ENCODE measurements at regions not wholly inside any gene's neighbourhood (a gene's known extent, or its start where the extent isn't known, plus 50 kb on each side); places are given as distances from the start of the nearest gene placed in this dataset.

DNA sequence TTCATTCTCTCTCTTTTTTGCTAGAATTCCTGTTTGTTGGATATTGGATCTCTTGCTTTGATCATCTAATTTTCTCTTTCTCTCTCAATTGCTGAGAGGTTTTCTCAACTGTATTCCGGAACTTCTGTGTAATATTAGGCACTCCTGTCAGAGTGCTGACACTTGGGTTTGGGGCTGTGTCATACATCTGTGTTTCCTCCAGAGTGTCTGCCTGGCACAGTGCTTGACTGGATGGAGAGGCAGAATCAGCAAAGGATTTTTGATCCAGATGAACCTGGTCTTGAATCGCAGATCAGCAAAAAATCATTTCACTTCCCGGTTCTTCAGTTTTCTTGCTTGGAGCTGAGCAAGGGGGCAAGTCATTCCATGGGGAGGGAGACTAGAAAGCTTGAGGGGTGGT lies 87.7 kb upstream of the CXCR4 start:
- H3K9ac ChIP-seq (ENCODE audit: control insufficient read depth, extremely low read depth, insufficient read depth, low read length), result no peak overlapping the region
- no peak overlapping the region for H2AFZ ChIP-seq (ENCODE audit: control insufficient read depth, low read length)
- FAIRE-seq (no peak), DNase-seq (ENCODE audit: low read depth, low spot score) (no peak)
- H3K27me3 ChIP-seq (ENCODE audit: control insufficient read depth, extremely low read depth, insufficient read depth, low read length), result no peaks in the 10 kb centered on the region
- no peaks in the 10 kb centered on the region for H3K4me1 ChIP-seq (ENCODE audit: control insufficient read depth, extremely low read depth, insufficient read depth, low read length)
- H3K36me3 ChIP-seq (ENCODE audit: control insufficient read depth in 2 of 2, extremely low read depth in 1 of 2, insufficient read depth in 2 of 2, low read length in 2 of 2), result no peaks in the 10 kb centered on the region
- H3K4me2 ChIP-seq (ENCODE audit: control insufficient read depth, extremely low read depth, insufficient read depth, low read depth, low read length), result no peak overlapping the region
- H4K20me1 ChIP-seq (ENCODE audit: control insufficient read depth, extremely low read depth, insufficient read depth, low read length), result no peaks in the 10 kb centered on the region
- no peaks in the 10 kb centered on the region for H3K9me3 ChIP-seq (ENCODE audit: control insufficient read depth, low read depth, low read length)
- dilution Hi-C loops (cut with MboI; ENCODE audit: extremely low pct_ligation_motif_present, low sequenced_read_pairs), result no loop called here
- H3K27ac ChIP-seq (ENCODE audit: control insufficient read depth, insufficient read depth, low read length), result no peak overlapping the region
- no peak for TF ChIP-seq EZH2 (IDR thresholded peaks at IDR 0.05; ENCODE audit: low read length)
- TF ChIP-seq, protein P1, sequence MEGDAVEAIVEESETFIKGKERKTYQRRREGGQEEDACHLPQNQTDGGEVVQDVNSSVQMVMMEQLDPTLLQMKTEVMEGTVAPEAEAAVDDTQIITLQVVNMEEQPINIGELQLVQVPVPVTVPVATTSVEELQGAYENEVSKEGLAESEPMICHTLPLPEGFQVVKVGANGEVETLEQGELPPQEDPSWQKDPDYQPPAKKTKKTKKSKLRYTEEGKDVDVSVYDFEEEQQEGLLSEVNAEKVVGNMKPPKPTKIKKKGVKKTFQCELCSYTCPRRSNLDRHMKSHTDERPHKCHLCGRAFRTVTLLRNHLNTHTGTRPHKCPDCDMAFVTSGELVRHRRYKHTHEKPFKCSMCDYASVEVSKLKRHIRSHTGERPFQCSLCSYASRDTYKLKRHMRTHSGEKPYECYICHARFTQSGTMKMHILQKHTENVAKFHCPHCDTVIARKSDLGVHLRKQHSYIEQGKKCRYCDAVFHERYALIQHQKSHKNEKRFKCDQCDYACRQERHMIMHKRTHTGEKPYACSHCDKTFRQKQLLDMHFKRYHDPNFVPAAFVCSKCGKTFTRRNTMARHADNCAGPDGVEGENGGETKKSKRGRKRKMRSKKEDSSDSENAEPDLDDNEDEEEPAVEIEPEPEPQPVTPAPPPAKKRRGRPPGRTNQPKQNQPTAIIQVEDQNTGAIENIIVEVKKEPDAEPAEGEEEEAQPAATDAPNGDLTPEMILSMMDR (optimal IDR thresholded peaks at IDR 0.05 in 1 of 3, IDR thresholded peaks at IDR 0.05 in 1 of 3, conservative IDR thresholded peaks at IDR 0.05 in 1 of 3; ENCODE audit: extremely low read depth in 1 of 3, insufficient read depth in 2 of 3, low read length in 3 of 3), result no peak
- H3K9me1 ChIP-seq (ENCODE audit: control insufficient read depth, extremely low read depth, insufficient read depth, low read length), result no peaks in the 10 kb centered on the region
- H3K4me3 ChIP-seq (ENCODE audit: control insufficient read depth in 2 of 3, extremely low read depth in 1 of 3, insufficient read depth in 2 of 3, low read depth in 1 of 3, low read length in 3 of 3), result no peak overlapping the region
- H3K79me2 ChIP-seq (ENCODE audit: control insufficient read depth, insufficient read depth, low read length), result no peaks in the 10 kb centered on the region

DNA sequence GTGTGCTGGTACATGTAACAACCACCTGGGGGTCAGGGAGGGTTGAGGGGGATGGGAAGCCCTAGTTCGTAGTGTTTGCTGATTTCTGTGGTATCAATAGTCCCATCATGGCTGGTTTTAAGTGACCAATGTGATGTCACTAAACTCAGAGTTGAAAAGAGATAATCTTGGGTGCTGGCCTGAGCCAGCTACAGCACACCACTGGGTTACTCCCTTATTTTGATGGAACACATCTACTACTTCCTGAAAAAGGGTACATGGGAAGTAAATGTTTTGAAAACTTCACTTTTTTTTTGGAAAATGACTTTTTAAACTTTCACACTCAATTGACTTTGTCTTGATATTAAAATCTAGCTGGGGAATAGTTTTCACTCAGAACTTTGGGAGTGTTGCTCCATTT lies 87.0 kb upstream of the CXCR4 start:
- no peak for FAIRE-seq
- dilution Hi-C loops (cut with MboI; ENCODE audit: extremely low pct_ligation_motif_present, low sequenced_read_pairs), result no loop called here
- H3K27me3 ChIP-seq (ENCODE audit: control insufficient read depth, extremely low read depth, insufficient read depth, low read length), result no peaks in the 10 kb centered on the region

More for the DNA sequence above, 87.0 kb upstream of the CXCR4 start:
- H2AFZ ChIP-seq (ENCODE audit: control insufficient read depth, low read length), result no peak overlapping the region
- no peaks in the 10 kb centered on the region for H3K36me3 ChIP-seq (ENCODE audit: control insufficient read depth in 2 of 2, extremely low read depth in 1 of 2, insufficient read depth in 2 of 2, low read length in 2 of 2)
- TF ChIP-seq EZH2 (IDR thresholded peaks at IDR 0.05; ENCODE audit: low read length), result no peak
- TF ChIP-seq, protein P1 (optimal IDR thresholded peaks at IDR 0.05 in 1 of 3, IDR thresholded peaks at IDR 0.05 in 1 of 3, conservative IDR thresholded peaks at IDR 0.05 in 1 of 3; ENCODE audit: extremely low read depth in 1 of 3, insufficient read depth in 2 of 3, low read length in 3 of 3), result no peak
- no peaks in the 10 kb centered on the region for H3K4me1 ChIP-seq (ENCODE audit: control insufficient read depth, extremely low read depth, insufficient read depth, low read length)
- no peak overlapping the region for H3K4me2 ChIP-seq (ENCODE audit: control insufficient read depth, extremely low read depth, insufficient read depth, low read depth, low read length)
- H3K9me1 ChIP-seq (ENCODE audit: control insufficient read depth, extremely low read depth, insufficient read depth, low read length), result no peaks in the 10 kb centered on the region
- H3K79me2 ChIP-seq (ENCODE audit: control insufficient read depth, insufficient read depth, low read length), result no peaks in the 10 kb centered on the region
- DNase-seq (ENCODE audit: low read depth, low spot score), result no peak
- H3K27ac ChIP-seq (ENCODE audit: control insufficient read depth, insufficient read depth, low read length), result no peak overlapping the region
- H4K20me1 ChIP-seq (ENCODE audit: control insufficient read depth, extremely low read depth, insufficient read depth, low read length), result no peaks in the 10 kb centered on the region
- H3K9ac ChIP-seq (ENCODE audit: control insufficient read depth, extremely low read depth, insufficient read depth, low read length), result no peak overlapping the region
- no peaks in the 10 kb centered on the region for H3K9me3 ChIP-seq (ENCODE audit: control insufficient read depth, low read depth, low read length)
- no peak overlapping the region for H3K4me3 ChIP-seq (ENCODE audit: control insufficient read depth in 2 of 3, extremely low read depth in 1 of 3, insufficient read depth in 2 of 3, low read depth in 1 of 3, low read length in 3 of 3)

Measured in keratinocyte (primary cell).